NCI-H1417 treated with DMSO at 0.1 percent for 48 hours (cell line): ENCODE measurements at regions not wholly inside any gene's neighbourhood (a gene's known extent, or its start where the extent isn't known, plus 50 kb on each side); places are given as distances from the start of the nearest gene placed in this dataset.

Source experiments
- DNase-seq: peaks from one replicate; lab custom pipeline; 2025; lab: John Stamatoyannopoulos, UW

- DNase-seq = no peak
These were observed 411.8 kb downstream of the MTX2 start for GRCh38 chr2:176680916-176681516.

GRCh38 chr2:176681584-176682115 lies 412.4 kb downstream of the MTX2 start:
- DNase-seq = no peak

GRCh38 chr2:176682278-176682677 lies 413.0 kb downstream of the MTX2 start:
- no peak for DNase-seq

GRCh38 chr2:176683618-176684111 lies 414.4 kb downstream of the MTX2 start:
- no peak for DNase-seq

- DNase-seq = no peak
These were observed 416.7 kb downstream of the MTX2 start for GRCh38 chr2:176685908-176686307.

- DNase-seq = no peak
These were observed 417.1 kb downstream of the MTX2 start for GRCh38 chr2:176686328-176686727.

- no peak for DNase-seq
These were observed 418.1 kb downstream of the MTX2 start for GRCh38 chr2:176687342-176687741.

GRCh38 chr2:176687944-176688343 lies 418.7 kb downstream of the MTX2 start:
- no peak for DNase-seq

GRCh38 chr2:176689711-176690110 lies 420.5 kb downstream of the MTX2 start:
- no peak for DNase-seq

GRCh38 chr2:176691471-176691870 lies 422.2 kb downstream of the MTX2 start:
- no peak for DNase-seq

- DNase-seq = no peak
These were observed 423.3 kb downstream of the MTX2 start for GRCh38 chr2:176692533-176692932.

- DNase-seq = no peak
These were observed 429.9 kb downstream of the MTX2 start for GRCh38 chr2:176699098-176699497.

- no peak for DNase-seq
These were observed 430.4 kb downstream of the MTX2 start for GRCh38 chr2:176699644-176700043.

GRCh38 chr2:176702131-176702530 lies 432.9 kb downstream of the MTX2 start:
- no peak for DNase-seq

GRCh38 chr2:176704282-176704858 lies 435.1 kb downstream of the MTX2 start:
- no peak for DNase-seq

- no peak for DNase-seq
These were observed 440.1 kb downstream of the MTX2 start for GRCh38 chr2:176709149-176709951.

- no peak for DNase-seq
These were observed 440.7 kb downstream of the MTX2 start for GRCh38 chr2:176709991-176710390.

- DNase-seq = no peak
These were observed 441.5 kb downstream of the MTX2 start for GRCh38 chr2:176710657-176711186.

GRCh38 chr2:176725873-176726645 lies 456.8 kb downstream of the MTX2 start:
- no peak for DNase-seq

- no peak for DNase-seq
These were observed 458.5 kb downstream of the MTX2 start for GRCh38 chr2:176727696-176728095.

- DNase-seq = no peak
These were observed 460.7 kb downstream of the MTX2 start for GRCh38 chr2:176729706-176730569.
